DOHH2 (cell line): ENCODE measurements at regions not wholly inside any gene's neighbourhood (a gene's known extent, or its start where the extent isn't known, plus 50 kb on each side); places are given as distances from the start of the nearest gene placed in this dataset.

Experiments
- CTCF ChIP-seq: fragments of 200-600 bp; sonication (generic); IDR thresholded peaks from one replicate; pipeline ENCODE4 v1.5.1; 2014; ENCODE audit warnings: antibody characterized with exemption, mild to moderate bottlenecking, low read depth, low read length; ENCODE audit not compliant: poor library complexity, severe bottlenecking
- EZH2phosphoT487 ChIP-seq: fragments of 200-600 bp; sonication (generic); IDR thresholded peaks from 2 replicates; pipeline ENCODE4 v1.6.1; 2017; ENCODE audit warnings: borderline replicate concordance, mild to moderate bottlenecking, antibody characterized with exemption, low read length, moderate library complexity, mixed read lengths

- no peak for TF ChIP-seq CTCF
- TF ChIP-seq EZH2phosphoT487 = no peak
These were observed 204.8 kb upstream of the SYT4 start for GRCh38 chr18:43482136-43482535.
